ENCODE measurements at regions not wholly inside any gene's neighbourhood (a gene's known extent, or its start where the extent isn't known, plus 50 kb on each side); places are given as distances from the start of the nearest gene placed in this dataset.
"Not testable (repeated sequence)": the region's sequence is repeated elsewhere in the genome, so short reads cannot be mapped to it uniquely, and the experiment has no call there.

DNA sequence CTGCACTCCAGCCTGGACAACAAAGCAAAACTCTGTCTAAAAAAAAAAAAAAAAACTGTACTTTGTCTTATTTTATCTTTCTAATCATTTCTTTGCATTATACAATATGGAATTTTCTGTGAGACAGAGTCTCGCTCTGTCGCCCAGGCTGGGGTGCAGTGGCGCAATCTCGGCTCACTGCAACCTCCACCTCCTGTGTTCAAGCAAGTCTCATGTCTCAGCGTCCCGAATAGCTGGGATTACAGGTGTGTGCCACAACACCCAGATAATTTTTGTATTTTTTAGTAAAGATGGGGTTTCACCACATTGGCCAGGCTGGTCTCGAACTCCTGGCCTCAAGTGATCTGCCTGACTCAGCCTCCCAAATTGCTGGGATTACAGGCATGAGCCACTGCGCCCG is 90.0 kb downstream of the MRPL14 start:
- peaks cover 5 to 19% (median 10%) of the 10 kb centered on the region in 3 donors for H3K4me1 ChIP-seq (ENCODE audit: control insufficient read depth in 3 of 3, insufficient read depth in 3 of 3, low read length in 3 of 3)
- H3K27ac ChIP-seq (ENCODE audit: low read depth, low read length); H3K9ac ChIP-seq (ENCODE audit: low read depth in 1 of 3, low read length in 3 of 3); H3K27me3 ChIP-seq (ENCODE audit: control insufficient read depth in 3 of 3, insufficient read depth in 3 of 3, low read length in 3 of 3); H3K4me3 ChIP-seq (ENCODE audit: low read length in 3 of 3); H3K9me3 ChIP-seq (ENCODE audit: control insufficient read depth in 3 of 3, low read length in 3 of 3); H3K36me3 ChIP-seq (ENCODE audit: control insufficient read depth in 3 of 3, insufficient read depth in 3 of 3, low read length in 3 of 3): not testable (repeated sequence)

GRCh38 chr6:44036699-44037101 is 90.6 kb downstream of the MRPL14 start:
- Histone ChIP-seq H3K9ac (ENCODE audit: low read depth in 1 of 3, low read length in 3 of 3) (no peak overlapping the region), H3K27ac (ENCODE audit: low read depth, low read length) (no peak overlapping the region), H3K4me1 (ENCODE audit: control insufficient read depth in 3 of 3, insufficient read depth in 3 of 3, low read length in 3 of 3) (peaks cover 5 to 15% (median 5%) of the 10 kb centered on the region in 3 donors), H3K36me3 (ENCODE audit: control insufficient read depth in 3 of 3, insufficient read depth in 3 of 3, low read length in 3 of 3) (no peaks in the 10 kb centered on the region), H3K4me3 (ENCODE audit: low read length in 3 of 3) (no peak overlapping the region), H3K9me3 (ENCODE audit: control insufficient read depth in 3 of 3, low read length in 3 of 3) (no peaks in the 10 kb centered on the region), H3K27me3 (ENCODE audit: control insufficient read depth in 3 of 3, insufficient read depth in 3 of 3, low read length in 3 of 3) (no peaks in the 10 kb centered on the region)

GRCh38 chr6:44036196-44036595 is 91.1 kb downstream of the MRPL14 start:
- peaks cover under 1 to 10% (median 1%) of the 10 kb centered on the region in 3 donors for H3K4me1 ChIP-seq (ENCODE audit: control insufficient read depth in 3 of 3, insufficient read depth in 3 of 3, low read length in 3 of 3)
- no peak overlapping the region for H3K27ac ChIP-seq (ENCODE audit: low read depth, low read length)
- no peak overlapping the region for H3K9ac ChIP-seq (ENCODE audit: low read depth in 1 of 3, low read length in 3 of 3)
- no peak overlapping the region for H3K4me3 ChIP-seq (ENCODE audit: low read length in 3 of 3)
- no peaks in the 10 kb centered on the region for H3K9me3 ChIP-seq (ENCODE audit: control insufficient read depth in 3 of 3, low read length in 3 of 3)
- H3K27me3 ChIP-seq (ENCODE audit: control insufficient read depth in 3 of 3, insufficient read depth in 3 of 3, low read length in 3 of 3), result no peaks in the 10 kb centered on the region
- H3K36me3 ChIP-seq (ENCODE audit: control insufficient read depth in 3 of 3, insufficient read depth in 3 of 3, low read length in 3 of 3), result no peaks in the 10 kb centered on the region

GRCh38 chr6:44035621-44036020 is 91.6 kb downstream of the MRPL14 start:
- H3K4me1 ChIP-seq (ENCODE audit: control insufficient read depth in 3 of 3, insufficient read depth in 3 of 3, low read length in 3 of 3), result peaks cover 0 to 8% (median 2%) of the 10 kb centered on the region in 3 donors
- H3K4me3 ChIP-seq (ENCODE audit: low read length in 3 of 3), result no peak overlapping the region
- H3K9ac ChIP-seq (ENCODE audit: low read depth in 1 of 3, low read length in 3 of 3), result no peak overlapping the region
- H3K27me3 ChIP-seq (ENCODE audit: control insufficient read depth in 3 of 3, insufficient read depth in 3 of 3, low read length in 3 of 3), result no peaks in the 10 kb centered on the region
- H3K36me3 ChIP-seq (ENCODE audit: control insufficient read depth in 3 of 3, insufficient read depth in 3 of 3, low read length in 3 of 3), result no peaks in the 10 kb centered on the region
- H3K27ac ChIP-seq (ENCODE audit: low read depth, low read length), result peak overlapping the region; percentile 12
- no peaks in the 10 kb centered on the region for H3K9me3 ChIP-seq (ENCODE audit: control insufficient read depth in 3 of 3, low read length in 3 of 3)

DNA sequence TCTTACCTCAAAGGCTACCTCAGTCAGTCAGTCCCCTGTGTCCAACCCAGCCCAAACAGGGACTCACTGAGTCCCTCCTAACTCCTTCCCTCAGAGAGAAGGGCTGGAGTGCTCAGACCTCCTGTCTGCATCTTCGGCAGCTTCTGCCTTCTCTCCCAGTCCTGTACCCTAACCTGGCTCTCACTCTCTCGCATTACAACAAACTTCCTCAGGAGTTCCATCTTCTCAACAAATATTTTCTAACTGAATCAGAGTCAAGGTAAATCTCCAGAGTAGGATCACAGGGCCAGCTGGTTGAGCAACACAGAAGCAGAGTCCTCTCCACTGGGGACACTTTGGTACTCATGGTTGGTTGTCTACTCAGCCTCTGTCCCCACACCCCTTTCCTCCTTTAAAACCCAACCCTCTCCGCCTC is 92.3 kb downstream of the MRPL14 start:
- H3K4me3 ChIP-seq (ENCODE audit: low read length in 3 of 3), result no peak overlapping the region
- peaks cover 0 to 8% (median 2%) of the 10 kb centered on the region in 3 donors for H3K4me1 ChIP-seq (ENCODE audit: control insufficient read depth in 3 of 3, insufficient read depth in 3 of 3, low read length in 3 of 3)
- no peaks in the 10 kb centered on the region for H3K27me3 ChIP-seq (ENCODE audit: control insufficient read depth in 3 of 3, insufficient read depth in 3 of 3, low read length in 3 of 3)
- H3K36me3 ChIP-seq (ENCODE audit: control insufficient read depth in 3 of 3, insufficient read depth in 3 of 3, low read length in 3 of 3), result no peaks in the 10 kb centered on the region
- H3K9me3 ChIP-seq (ENCODE audit: control insufficient read depth in 3 of 3, low read length in 3 of 3), result no peaks in the 10 kb centered on the region
- H3K9ac ChIP-seq (ENCODE audit: low read depth in 1 of 3, low read length in 3 of 3), result no peak overlapping the region
- no peak overlapping the region for H3K27ac ChIP-seq (ENCODE audit: low read depth, low read length)

DNA sequence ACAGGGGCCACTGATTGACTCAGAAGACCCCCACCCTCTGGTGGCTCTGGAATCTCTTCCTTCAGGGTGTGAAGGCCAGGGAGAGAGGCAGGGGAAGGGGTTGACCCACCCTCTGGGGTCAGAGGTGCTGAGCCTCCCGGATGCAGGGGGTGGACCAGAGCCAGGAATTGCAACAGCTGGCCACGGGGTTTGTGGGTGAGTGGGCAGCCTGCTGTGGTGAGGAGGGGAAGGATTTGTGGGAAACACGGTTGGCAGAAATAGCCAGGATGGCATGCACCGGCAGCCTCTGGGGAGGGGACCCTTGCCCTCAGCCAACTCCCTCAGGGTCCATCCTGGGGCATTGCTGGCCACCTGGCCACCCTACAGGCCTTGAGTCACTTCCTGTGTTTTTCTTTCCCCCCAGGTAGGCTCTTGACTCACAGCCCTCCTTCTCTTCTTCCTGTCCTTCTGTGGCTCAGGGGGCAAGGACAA is 92.8 kb downstream of the MRPL14 start:
- Histone ChIP-seq H3K36me3 (ENCODE audit: control insufficient read depth in 3 of 3, insufficient read depth in 3 of 3, low read length in 3 of 3) (no peaks in the 10 kb centered on the region), H3K27me3 (ENCODE audit: control insufficient read depth in 3 of 3, insufficient read depth in 3 of 3, low read length in 3 of 3) (no peaks in the 10 kb centered on the region), H3K9me3 (ENCODE audit: control insufficient read depth in 3 of 3, low read length in 3 of 3) (no peaks in the 10 kb centered on the region), H3K4me3 (ENCODE audit: low read length in 3 of 3) (no peak overlapping the region), H3K9ac (ENCODE audit: low read depth in 1 of 3, low read length in 3 of 3) (no peak overlapping the region), H3K4me1 (ENCODE audit: control insufficient read depth in 3 of 3, insufficient read depth in 3 of 3, low read length in 3 of 3) (peaks cover 0 to 9% (median 2%) of the 10 kb centered on the region in 3 donors), H3K27ac (ENCODE audit: low read depth, low read length) (no peak overlapping the region)

DNA sequence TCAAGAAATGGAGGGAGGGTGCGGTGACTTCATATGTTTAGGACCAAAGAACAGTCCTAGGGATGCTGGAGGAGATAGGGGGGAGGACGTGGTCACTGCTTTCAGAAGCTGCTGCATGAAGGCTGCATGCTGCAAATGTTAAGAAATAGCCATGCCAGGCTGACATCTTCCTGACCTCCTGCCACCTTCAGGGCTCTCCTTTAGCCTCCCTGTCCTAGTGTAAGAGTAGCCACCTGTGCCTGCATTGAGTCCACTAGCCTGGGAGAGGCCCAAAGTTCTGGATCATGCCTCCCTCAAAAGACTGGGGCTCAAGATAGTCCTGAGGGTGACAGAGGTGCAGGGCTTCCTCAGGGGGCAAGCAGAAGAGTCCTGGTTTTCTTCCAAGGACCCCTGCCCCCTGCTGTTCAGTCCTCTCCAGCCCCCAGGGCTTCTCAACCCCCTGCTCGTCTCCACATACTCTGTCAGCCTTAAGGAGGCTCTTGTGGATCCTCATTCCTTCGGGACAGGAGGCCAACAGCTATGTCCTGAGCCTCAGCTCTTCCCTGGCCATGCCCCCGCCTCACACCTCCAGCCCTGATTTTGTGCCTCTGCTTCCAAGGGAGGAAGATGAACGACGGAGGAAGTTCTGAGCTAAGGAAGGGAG is 96.3 kb downstream of the MRPL14 start:
- no peak overlapping the region for H3K27ac ChIP-seq (ENCODE audit: low read depth, low read length)
- H3K4me1 ChIP-seq (ENCODE audit: control insufficient read depth in 3 of 3, insufficient read depth in 3 of 3, low read length in 3 of 3), result peaks cover 5 to 20% (median 6%) of the 10 kb centered on the region in 3 donors
- no peaks in the 10 kb centered on the region for H3K9me3 ChIP-seq (ENCODE audit: control insufficient read depth in 3 of 3, low read length in 3 of 3)
- no peak overlapping the region for H3K4me3 ChIP-seq (ENCODE audit: low read length in 3 of 3)
- no peaks in the 10 kb centered on the region for H3K27me3 ChIP-seq (ENCODE audit: control insufficient read depth in 3 of 3, insufficient read depth in 3 of 3, low read length in 3 of 3)
- no peak overlapping the region for H3K9ac ChIP-seq (ENCODE audit: low read depth in 1 of 3, low read length in 3 of 3)
- H3K36me3 ChIP-seq (ENCODE audit: control insufficient read depth in 3 of 3, insufficient read depth in 3 of 3, low read length in 3 of 3), result no peaks in the 10 kb centered on the region

DNA sequence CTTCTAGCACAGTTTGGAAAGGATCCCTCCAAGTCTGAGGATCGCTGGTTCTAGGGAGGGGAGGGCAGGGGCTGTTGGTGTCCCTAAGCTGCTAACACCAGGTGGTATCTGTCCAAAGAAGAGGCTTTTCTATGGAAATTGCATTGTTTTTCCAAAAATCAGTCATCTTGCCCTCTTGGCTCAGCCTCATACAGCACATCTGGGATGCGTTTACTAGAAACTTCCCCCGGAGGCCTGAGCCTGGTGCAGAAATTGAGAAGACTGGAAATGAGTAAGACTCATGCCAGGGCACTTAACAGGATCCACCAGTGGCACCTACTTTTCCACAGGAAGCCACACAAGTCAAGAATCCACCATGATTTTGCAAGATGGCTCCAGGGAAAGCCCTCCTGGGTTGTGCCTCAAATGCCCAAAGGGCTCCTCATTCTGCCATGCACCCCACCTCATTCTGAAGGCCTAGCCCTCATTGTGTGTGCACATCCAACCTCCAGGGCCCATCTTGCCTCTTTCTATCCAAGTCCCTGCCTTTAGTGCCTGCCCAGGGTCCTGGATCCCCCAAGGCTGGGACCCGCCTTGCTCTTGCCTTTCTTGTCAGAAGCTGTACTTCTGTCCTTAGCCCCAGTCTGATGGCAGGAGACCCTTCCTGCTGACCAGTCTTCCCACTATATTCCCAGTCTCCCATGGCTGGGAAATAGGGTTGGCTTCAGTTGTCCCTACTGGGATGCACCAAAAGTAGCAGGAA is 97.6 kb downstream of the MRPL14 start:
- Histone ChIP-seq H3K4me1 (ENCODE audit: control insufficient read depth in 3 of 3, insufficient read depth in 3 of 3, low read length in 3 of 3) (peaks cover 5 to 16% (median 6%) of the 10 kb centered on the region in 3 donors), H3K36me3 (ENCODE audit: control insufficient read depth in 3 of 3, insufficient read depth in 3 of 3, low read length in 3 of 3) (no peaks in the 10 kb centered on the region), H3K4me3 (ENCODE audit: low read length in 3 of 3) (no peak overlapping the region), H3K9ac (ENCODE audit: low read depth in 1 of 3, low read length in 3 of 3) (no peak overlapping the region), H3K27ac (ENCODE audit: low read depth, low read length) (no peak overlapping the region), H3K9me3 (ENCODE audit: control insufficient read depth in 3 of 3, low read length in 3 of 3) (no peaks in the 10 kb centered on the region), H3K27me3 (ENCODE audit: control insufficient read depth in 3 of 3, insufficient read depth in 3 of 3, low read length in 3 of 3) (no peaks in the 10 kb centered on the region)

DNA sequence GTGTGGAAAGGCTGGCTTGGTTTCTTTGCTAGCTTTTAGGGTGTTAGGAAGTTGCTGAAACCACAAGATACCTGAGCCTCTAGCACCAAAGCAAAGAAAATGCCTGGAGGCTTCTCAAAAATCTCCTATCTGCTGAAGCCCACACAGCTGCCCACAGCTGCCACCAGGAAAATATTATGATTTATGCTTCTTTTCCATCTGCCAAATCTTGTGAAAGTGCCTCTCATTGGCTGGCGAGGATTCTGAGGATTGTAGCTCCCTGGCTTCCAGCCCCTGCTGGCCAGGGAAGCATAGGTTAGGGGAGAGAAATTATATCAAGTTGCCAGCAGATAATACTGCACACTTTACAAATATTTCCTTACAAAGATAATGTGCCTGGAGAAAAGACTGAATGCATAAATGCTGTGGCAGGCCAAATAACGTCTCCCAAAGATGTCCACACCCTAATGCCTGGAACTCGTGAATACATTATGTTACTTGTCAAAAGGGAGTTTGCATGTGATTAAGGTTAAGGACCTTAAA is 98.4 kb downstream of the MRPL14 start:
- Histone ChIP-seq H3K4me1 (ENCODE audit: control insufficient read depth in 3 of 3, insufficient read depth in 3 of 3, low read length in 3 of 3) (peaks cover 5 to 13% (median 6%) of the 10 kb centered on the region in 3 donors), H3K4me3 (ENCODE audit: low read length in 3 of 3) (no peak overlapping the region), H3K9me3 (ENCODE audit: control insufficient read depth in 3 of 3, low read length in 3 of 3) (no peaks in the 10 kb centered on the region), H3K36me3 (ENCODE audit: control insufficient read depth in 3 of 3, insufficient read depth in 3 of 3, low read length in 3 of 3) (no peaks in the 10 kb centered on the region), H3K9ac (ENCODE audit: low read depth in 1 of 3, low read length in 3 of 3) (no peak overlapping the region), H3K27me3 (ENCODE audit: control insufficient read depth in 3 of 3, insufficient read depth in 3 of 3, low read length in 3 of 3) (no peaks in the 10 kb centered on the region), H3K27ac (ENCODE audit: low read depth, low read length) (no peak overlapping the region)

DNA sequence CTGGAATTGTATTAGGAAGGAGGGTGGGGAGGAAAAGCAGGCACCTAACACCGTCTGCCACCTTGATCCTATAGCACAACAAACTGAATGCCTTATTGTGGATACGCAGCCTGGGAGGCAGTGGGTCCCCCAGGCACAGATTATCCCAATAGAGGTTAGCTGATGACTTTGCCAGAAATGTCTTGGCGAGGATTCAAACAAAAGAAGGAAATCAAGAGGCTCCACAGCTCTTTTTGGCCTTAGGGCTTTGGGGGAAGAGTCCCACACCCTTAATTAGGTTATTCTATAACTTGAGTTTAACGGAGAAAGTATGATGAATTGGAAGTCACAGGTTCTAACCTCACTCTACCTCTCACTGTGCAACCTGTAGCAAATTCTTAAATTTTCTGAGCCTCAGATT is 102.0 kb downstream of the MRPL14 start:
- Histone ChIP-seq H3K4me1 (ENCODE audit: control insufficient read depth in 3 of 3, insufficient read depth in 3 of 3, low read length in 3 of 3) (peaks cover 4 to 15% (median 10%) of the 10 kb centered on the region in 3 donors), H3K27me3 (ENCODE audit: control insufficient read depth in 3 of 3, insufficient read depth in 3 of 3, low read length in 3 of 3) (no peaks in the 10 kb centered on the region), H3K9ac (ENCODE audit: low read depth in 1 of 3, low read length in 3 of 3) (no peak overlapping the region), H3K27ac (ENCODE audit: low read depth, low read length) (no peak overlapping the region), H3K4me3 (ENCODE audit: low read length in 3 of 3) (no peak overlapping the region), H3K36me3 (ENCODE audit: control insufficient read depth in 3 of 3, insufficient read depth in 3 of 3, low read length in 3 of 3) (no peaks in the 10 kb centered on the region), H3K9me3 (ENCODE audit: control insufficient read depth in 3 of 3, low read length in 3 of 3) (no peaks in the 10 kb centered on the region)
